Hepatocyte (in vitro differentiated cells): ENCODE measurements at regions not wholly inside any gene's neighbourhood (a gene's known extent, or its start where the extent isn't known, plus 50 kb on each side); places are given as distances from the start of the nearest gene placed in this dataset.

Experiments used
- DNase-seq: peaks from one replicate; pipeline ENCODE4 v3.0.0-alpha.2; 2016; ENCODE audit warnings: low spot score
- H2AFZ ChIP-seq: fragments of 200-600 bp; sonication (generic); 2 replicates; pipeline ENCODE4 v1.6.0; 2016; ENCODE audit warnings: antibody characterized with exemption, mild to moderate bottlenecking
- H3K27ac ChIP-seq: fragments of 200-600 bp; sonication (generic); 2 replicates; pipeline ENCODE4 v1.5.1; 2016; ENCODE audit warnings: mild to moderate bottlenecking
- H3K27me3 ChIP-seq: fragments of 200-600 bp; sonication (generic); 2 replicates; pipeline ENCODE4 v1.6.1; 2016
- H3K36me3 ChIP-seq: fragments of 200-600 bp; sonication (generic); replicated peaks from 2 replicates; pipeline ENCODE4 v1.5.1; 2016; ENCODE audit warnings: low read depth; ENCODE audit not compliant: insufficient read depth
- H3K4me1 ChIP-seq: fragments of 200-600 bp; sonication (generic); 2 replicates; pipeline ENCODE4 v1.5.1; 2016; ENCODE audit warnings: mild to moderate bottlenecking, moderate library complexity; ENCODE audit not compliant: insufficient read depth
- H3K4me2 ChIP-seq: fragments of 200-600 bp; sonication (generic); 2 replicates; pipeline ENCODE4 v1.6.0; 2016
- H3K4me3 ChIP-seq: fragments of 200-600 bp; sonication (generic); 2 replicates; pipeline ENCODE4 v1.5.1; 2016; ENCODE audit warnings: mild to moderate bottlenecking
- H3K79me2 ChIP-seq: fragments of 200-600 bp; sonication (generic); 2 replicates; pipeline ENCODE4 v1.6.0; 2017; ENCODE audit warnings: mild to moderate bottlenecking
- H3K9me2 ChIP-seq: fragments of 200-600 bp; sonication (generic); replicated peaks from 2 replicates; pipeline ENCODE4 v1.6.0; 2017; ENCODE audit warnings: mild to moderate bottlenecking; ENCODE audit not compliant: insufficient read depth
- H3K9me3 ChIP-seq: fragments of 200-600 bp; sonication (generic); 2 replicates; pipeline ENCODE4 v1.5.1; 2016; ENCODE audit warnings: low read depth, mild to moderate bottlenecking
- H4K20me1 ChIP-seq: fragments of 200-600 bp; sonication (generic); 2 replicates; pipeline ENCODE4 v1.6.0; 2016; ENCODE audit warnings: mild to moderate bottlenecking; ENCODE audit not compliant: insufficient read depth, poor library complexity, severe bottlenecking
- CTCF ChIP-seq: fragments of 200-600 bp; sonication (generic); IDR thresholded peaks from 2 replicates; pipeline ENCODE4 v1.5.1; 2016; ENCODE audit warnings: antibody characterized with exemption, mild to moderate bottlenecking; ENCODE audit not compliant: poor library complexity
- EZH2 ChIP-seq: fragments of 200-600 bp; sonication (generic); IDR thresholded peaks from 2 replicates; pipeline ENCODE4 v1.6.1; 2016; ENCODE audit warnings: antibody characterized with exemption, mild to moderate bottlenecking, borderline replicate concordance
- EZH2phosphoT487 ChIP-seq: fragments of 200-600 bp; sonication (generic); IDR thresholded peaks from one replicate; pipeline ENCODE4 v1.6.1; 2018; ENCODE audit warnings: antibody characterized with exemption, mild to moderate bottlenecking, low read depth, moderate library complexity; ENCODE audit not compliant: unreplicated experiment, severe bottlenecking
- WGBS: methylation state at CpG from one replicate; pipeline ENCODE4 v1.1.6; 2016; ENCODE audit warnings: low lambda C conversion rate; ENCODE audit errors: missing lambda C conversion rate; 5-methylcytosine and 5-hydroxymethylcytosine counted together

GRCh38 chr3:144665567-144666053, 694.0 kb downstream of the DIPK2A start:
- Histone ChIP-seq H3K27me3 (no peaks in the 10 kb centered on the region), H3K27ac (no peak overlapping the region), H2AFZ (no peak overlapping the region), H3K4me2 (no peak overlapping the region), H3K9me3 (no peaks in the 10 kb centered on the region), H3K79me2 (no peaks in the 10 kb centered on the region), H3K9me2 (no peaks in the 10 kb centered on the region), H3K4me3 (no peak overlapping the region), H3K4me1 (no peaks in the 10 kb centered on the region), H4K20me1 (no peaks in the 10 kb centered on the region), H3K36me3 (no peaks in the 10 kb centered on the region)
- WGBS = 61% methylated on average over 1 of the region's 1 CpG
- TF ChIP-seq CTCF = no peak
- TF ChIP-seq EZH2phosphoT487 = no peak
- no peak for TF ChIP-seq EZH2
- DNase-seq = no peak

- Histone ChIP-seq H3K9me2 (no peaks in the 10 kb centered on the region), H4K20me1 (no peaks in the 10 kb centered on the region), H3K4me2 (no peak overlapping the region), H3K4me1 (no peaks in the 10 kb centered on the region), H3K27me3 (no peaks in the 10 kb centered on the region), H3K36me3 (no peaks in the 10 kb centered on the region), H3K27ac (no peak overlapping the region), H3K9me3 (no peaks in the 10 kb centered on the region), H3K79me2 (no peaks in the 10 kb centered on the region), H3K4me3 (no peak overlapping the region), H2AFZ (no peak overlapping the region)
- TF ChIP-seq EZH2 (no peak), EZH2phosphoT487 (no peak), CTCF (no peak)
- WGBS = 65% methylated on average over 3 of the region's 3 CpGs
- no peak for DNase-seq
Observed at GRCh38 chr3:144670571-144670970, 698.9 kb downstream of the DIPK2A start.

GRCh38 chr3:144677103-144677502, 705.5 kb downstream of the DIPK2A start:
- TF ChIP-seq CTCF (no peak), EZH2 (no peak), EZH2phosphoT487 (no peak)
- no peaks in the 10 kb centered on the region for H3K9me3 ChIP-seq
- H3K36me3 ChIP-seq = no peaks in the 10 kb centered on the region
- H3K9me2 ChIP-seq = no peaks in the 10 kb centered on the region
- H3K79me2 ChIP-seq = no peaks in the 10 kb centered on the region
- no peak for DNase-seq
- H2AFZ ChIP-seq = no peak overlapping the region
- H3K4me1 ChIP-seq = no peaks in the 10 kb centered on the region
- 50% methylated on average over 1 of the region's 1 CpG for WGBS
- H3K27me3 ChIP-seq = no peaks in the 10 kb centered on the region
- no peak overlapping the region for H3K4me2 ChIP-seq
- H4K20me1 ChIP-seq = no peaks in the 10 kb centered on the region
- H3K27ac ChIP-seq = no peak overlapping the region
- H3K4me3 ChIP-seq = no peak overlapping the region

GRCh38 chr3:144683065-144683464, 711.4 kb downstream of the DIPK2A start:
- no peak overlapping the region for H2AFZ ChIP-seq
- no peaks in the 10 kb centered on the region for H3K79me2 ChIP-seq
- H3K27me3 ChIP-seq = no peaks in the 10 kb centered on the region
- 97% methylated on average over 1 of the region's 1 CpG for WGBS
- no peaks in the 10 kb centered on the region for H3K9me2 ChIP-seq
- no peak overlapping the region for H3K4me2 ChIP-seq
- no peaks in the 10 kb centered on the region for H3K9me3 ChIP-seq
- H3K36me3 ChIP-seq = no peaks in the 10 kb centered on the region
- no peaks in the 10 kb centered on the region for H4K20me1 ChIP-seq
- TF ChIP-seq EZH2 (no peak), CTCF (no peak), EZH2phosphoT487 (no peak)
- DNase-seq = no peak
- no peak overlapping the region for H3K27ac ChIP-seq
- H3K4me3 ChIP-seq = no peak overlapping the region
- no peaks in the 10 kb centered on the region for H3K4me1 ChIP-seq
